ENCODE measurements at regions not wholly inside any gene's neighbourhood (a gene's known extent, or its start where the extent isn't known, plus 50 kb on each side); places are given as distances from the start of the nearest gene placed in this dataset.
"Not testable (repeated sequence)": the region's sequence is repeated elsewhere in the genome, so short reads cannot be mapped to it uniquely, and the experiment has no call there.

DNA sequence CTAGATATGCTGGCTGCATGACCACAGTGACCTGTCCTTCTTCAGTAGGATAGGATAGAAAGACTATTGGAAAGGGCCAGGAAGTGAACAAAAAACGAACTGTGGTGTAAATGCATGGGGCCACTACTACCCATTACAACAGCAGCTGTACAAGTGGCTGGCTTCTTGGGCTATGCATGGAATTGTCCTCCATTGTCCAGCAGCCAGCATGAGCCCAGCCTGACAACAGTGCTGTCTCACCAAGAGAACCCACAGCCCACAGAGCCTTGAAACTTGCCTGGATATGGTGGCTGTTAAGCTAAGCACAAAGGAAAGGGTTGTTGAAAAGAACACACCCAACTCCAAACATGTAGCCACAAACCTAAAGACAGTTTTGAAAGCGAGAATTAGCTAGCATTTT is 330.2 kb upstream of the F9 start:
- no peak for DNase-seq (ENCODE audit: low read depth)

DNA sequence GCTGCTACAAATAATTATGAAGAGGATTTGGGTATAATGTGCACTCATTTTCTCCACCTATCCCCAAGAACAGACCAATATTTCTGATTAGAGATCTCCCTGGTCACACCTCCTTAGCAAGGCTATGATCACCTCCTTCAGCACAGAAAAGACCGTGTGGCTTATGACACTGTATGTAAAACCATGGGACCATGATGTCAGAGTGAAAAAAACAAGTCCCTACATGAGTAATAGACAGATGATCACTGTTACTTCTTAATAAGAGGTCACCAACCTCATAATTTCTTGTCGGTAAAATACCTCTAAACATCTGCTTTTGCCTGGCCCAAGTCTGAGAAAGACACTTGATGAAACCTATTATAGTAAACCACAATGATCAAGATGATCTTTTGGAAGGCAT is 330.6 kb upstream of the F9 start:
- DNase-seq (ENCODE audit: low read depth) = no peak

- no peak for DNase-seq (ENCODE audit: low read depth)
Measured at GRCh38 chrX:139198936-139199335, 331.6 kb upstream of the F9 start.

- no peak for DNase-seq (ENCODE audit: low read depth)
Measured at GRCh38 chrX:139196890-139197289, 333.6 kb upstream of the F9 start.

- DNase-seq (ENCODE audit: low read depth) = no peak
Measured at GRCh38 chrX:139194571-139195280, 335.8 kb upstream of the F9 start.

GRCh38 chrX:139192386-139192961 is 338.1 kb upstream of the F9 start:
- no peak for DNase-seq (ENCODE audit: low read depth)

DNA sequence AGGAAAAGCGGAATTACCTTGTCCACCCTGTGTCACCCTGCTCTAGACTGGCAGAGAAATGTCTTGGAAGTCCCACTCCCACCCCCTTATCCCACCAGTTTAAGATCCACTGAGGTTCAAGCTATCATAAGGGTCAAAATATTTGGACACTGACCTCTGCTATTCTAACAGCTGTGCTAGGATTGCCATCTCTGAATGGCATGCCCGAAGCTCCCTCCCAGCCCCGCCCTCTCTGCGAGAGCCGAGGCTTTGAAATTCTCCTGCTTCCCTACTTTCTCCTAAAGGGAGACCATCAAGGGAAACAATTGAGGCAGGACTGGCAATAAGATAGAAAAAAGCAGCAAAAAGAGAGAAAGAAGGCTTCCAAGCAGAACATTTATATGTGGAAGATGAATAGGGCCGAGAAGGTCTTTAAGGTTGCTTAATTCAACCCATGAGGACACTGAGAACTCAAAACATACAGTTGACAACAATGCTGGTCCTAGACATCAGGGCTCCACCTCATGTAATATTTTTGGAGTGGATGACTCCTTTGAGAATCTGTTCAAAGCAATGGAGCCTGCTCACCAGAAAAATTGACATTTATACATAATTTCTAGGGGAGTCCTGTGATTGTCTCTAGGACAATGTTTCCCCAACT is 338.7 kb upstream of the F9 start:
- DNase-seq (ENCODE audit: low read depth) = no peak

DNA sequence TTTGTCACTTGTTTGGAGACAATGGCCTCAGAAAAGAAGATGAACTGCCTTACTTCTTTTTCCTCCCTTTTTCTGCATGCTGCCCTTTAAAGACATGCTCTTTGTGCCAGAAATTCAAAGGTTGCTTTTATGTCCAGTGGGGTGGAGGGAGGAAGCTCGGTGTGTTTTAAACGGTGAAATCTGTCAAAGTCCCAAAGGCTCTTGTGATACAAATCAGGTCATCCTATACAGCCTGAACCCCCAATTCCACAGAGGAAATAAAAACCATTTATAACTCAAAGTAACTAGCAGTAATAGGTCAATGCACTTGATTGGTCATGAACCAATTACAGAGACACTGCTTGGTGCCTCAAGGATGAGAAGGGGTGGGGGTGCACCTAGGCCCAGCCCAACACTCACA is 339.3 kb upstream of the F9 start:
- no peak for DNase-seq (ENCODE audit: low read depth)

DNA sequence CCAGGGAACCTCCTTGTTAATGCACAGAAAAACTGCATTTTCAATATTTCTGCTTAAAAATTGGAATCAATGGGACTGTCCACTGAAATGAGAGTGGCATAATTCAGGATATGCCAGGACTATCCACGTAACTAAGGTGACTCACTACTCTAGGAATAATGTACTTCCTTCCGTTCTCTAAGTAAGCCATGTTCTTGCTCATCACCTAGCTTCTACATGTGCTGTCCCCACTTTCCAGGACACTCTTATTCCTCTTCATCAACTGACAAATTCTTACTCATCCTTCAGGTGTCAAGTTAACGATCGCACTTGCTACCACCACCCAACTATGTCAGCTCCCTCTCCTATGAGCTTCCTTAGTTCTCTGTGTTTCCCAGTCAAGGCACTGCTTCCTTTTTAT is 342.8 kb upstream of the F9 start:
- DNase-seq (ENCODE audit: low read depth) = no peak

- no peak for DNase-seq (ENCODE audit: low read depth)
Measured at GRCh38 chrX:139186991-139187390, 343.5 kb upstream of the F9 start.

DNA sequence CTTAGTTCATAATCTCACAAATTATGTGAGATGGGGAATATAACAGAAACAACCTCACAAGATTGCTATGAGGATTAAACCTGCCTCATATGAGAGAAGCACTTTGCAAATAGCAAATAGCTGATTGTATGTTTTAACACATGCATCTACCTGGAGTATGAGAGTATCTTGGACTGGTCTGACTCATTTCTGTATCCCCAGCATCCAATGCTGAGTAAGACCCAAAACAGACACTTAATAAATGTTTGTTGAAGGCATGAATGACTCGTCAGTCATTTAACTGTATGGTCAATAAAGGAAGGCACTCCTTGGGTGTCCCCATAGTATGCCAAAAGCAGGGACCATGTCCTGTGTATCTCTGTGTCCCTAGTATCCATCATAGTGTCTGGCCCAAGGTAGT is 350.9 kb upstream of the F9 start:
- DNase-seq (ENCODE audit: low read depth) = no peak

DNA sequence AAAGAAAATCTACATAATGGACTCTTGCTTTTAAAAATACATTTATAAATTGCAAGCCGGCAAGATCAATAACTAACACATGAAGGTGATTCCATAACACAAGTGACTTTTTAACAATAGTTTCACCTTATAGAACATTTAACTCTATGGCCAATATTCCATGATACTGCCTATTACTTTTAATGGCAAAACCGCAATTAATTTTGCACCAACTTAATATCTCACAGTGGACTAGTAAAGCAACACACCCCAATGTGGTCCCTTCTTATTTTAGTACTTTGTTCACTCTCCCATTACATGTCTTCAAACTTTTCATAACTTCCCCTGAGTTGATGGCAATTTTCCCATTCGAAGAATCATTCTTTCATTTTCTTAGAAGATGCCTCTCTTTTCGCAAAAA is 351.6 kb upstream of the F9 start:
- no peak for DNase-seq (ENCODE audit: low read depth)

GRCh38 chrX:139172731-139173130 is 357.8 kb upstream of the F9 start:
- DNase-seq (ENCODE audit: low read depth) = no peak

DNA sequence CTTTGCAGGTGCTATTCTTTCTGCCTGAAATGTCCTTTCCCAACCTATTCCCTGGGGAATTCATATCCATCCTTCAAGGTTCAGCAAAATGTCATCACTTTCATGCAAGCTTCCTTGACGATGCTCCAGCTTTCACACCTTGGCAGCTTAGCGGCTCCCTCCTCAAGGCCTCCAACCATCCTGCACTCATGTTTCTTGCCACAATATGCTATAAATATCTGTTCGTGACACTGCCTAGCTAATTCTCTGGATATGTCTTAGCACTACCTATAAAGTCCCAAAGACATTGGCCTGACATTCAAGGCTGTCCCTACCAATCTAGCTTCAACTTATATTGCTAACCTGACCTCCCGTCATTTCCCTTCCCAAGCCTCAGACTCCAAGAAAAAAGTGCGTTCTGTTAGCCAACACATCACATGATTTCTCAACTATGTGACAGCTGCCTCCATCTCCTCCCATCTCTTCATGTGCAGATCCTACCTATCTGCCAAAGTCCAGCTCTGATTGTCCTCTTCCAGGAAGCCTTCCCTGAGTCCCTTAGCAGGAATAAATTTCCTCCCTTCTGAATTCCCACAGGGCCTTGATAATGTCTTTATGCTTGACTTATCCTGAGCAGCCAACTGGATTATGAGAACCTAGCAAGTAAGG is 359.9 kb upstream of the F9 start:
- no peak for DNase-seq (ENCODE audit: low read depth)

GRCh38 chrX:139167282-139167681 is 363.3 kb upstream of the F9 start:
- DNase-seq (ENCODE audit: low read depth) = no peak

- no peak for DNase-seq (ENCODE audit: low read depth)
Measured at GRCh38 chrX:139158256-139158655, 372.3 kb upstream of the F9 start.

GRCh38 chrX:139156356-139156755 is 374.2 kb upstream of the F9 start:
- DNase-seq (ENCODE audit: low read depth) = no peak

DNA sequence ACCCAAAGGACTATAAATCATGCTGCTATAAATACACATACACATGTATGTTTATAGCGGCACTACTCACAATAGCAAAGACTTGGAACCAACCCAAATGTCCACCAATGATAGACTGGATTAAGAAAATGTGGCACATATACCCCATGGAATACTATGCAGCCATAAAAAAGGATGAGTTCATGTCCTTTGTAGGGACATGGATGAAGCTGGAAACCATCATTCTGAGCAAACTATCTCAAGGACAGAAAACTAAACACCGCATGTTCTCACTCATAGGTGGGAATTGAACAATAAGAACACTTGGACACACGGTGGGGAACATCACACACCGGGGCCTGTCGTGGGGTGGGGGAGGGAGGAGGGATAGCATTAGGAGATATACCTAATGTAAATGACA is 383.9 kb upstream of the F9 start:
- DNase-seq (ENCODE audit: low read depth) = not testable (repeated sequence)

GRCh38 chrX:139141370-139141769 is 389.2 kb upstream of the F9 start:
- DNase-seq (ENCODE audit: low read depth) = no peak

DNA sequence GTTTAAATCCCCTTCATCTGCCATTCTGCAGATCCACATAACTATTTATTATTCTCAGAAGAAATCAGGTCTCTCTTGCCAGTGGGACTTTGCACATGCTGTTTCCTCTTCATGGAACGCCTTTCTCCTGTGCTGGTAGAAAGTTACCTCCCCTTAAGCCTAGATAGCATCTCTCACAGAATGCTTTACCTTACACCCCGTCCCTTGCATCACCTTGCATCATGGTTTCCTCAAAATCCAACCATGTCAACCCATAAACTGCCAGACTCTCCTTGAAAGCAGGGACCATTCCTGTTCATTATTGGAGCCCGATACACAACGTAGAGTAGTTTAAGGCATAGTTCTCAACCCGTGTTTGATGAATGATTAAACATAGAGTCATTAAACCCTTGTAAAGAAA is 396.2 kb upstream of the F9 start:
- DNase-seq (ENCODE audit: low read depth) = no peak

- no peak for DNase-seq (ENCODE audit: low read depth)
Measured at GRCh38 chrX:139126493-139126892, 404.0 kb upstream of the F9 start.

DNA sequence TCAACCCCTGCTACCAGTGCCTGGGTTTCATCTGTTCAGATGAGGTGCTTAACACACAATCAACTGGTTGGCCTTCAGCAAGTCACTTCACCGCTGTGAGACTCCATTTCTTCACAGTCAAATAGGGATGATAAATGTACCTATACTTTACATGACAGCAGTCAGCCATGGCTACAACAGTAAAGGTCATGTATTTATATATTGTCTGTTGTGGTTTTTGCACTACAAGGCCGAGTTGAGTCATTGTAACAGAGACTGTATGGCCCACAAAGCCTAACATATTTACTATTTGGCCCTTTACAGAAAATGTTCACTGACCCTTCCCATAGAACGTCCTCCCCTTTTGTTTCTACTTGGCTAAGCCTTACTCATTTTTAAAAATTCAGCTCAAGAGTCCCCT is 404.6 kb upstream of the F9 start:
- no peak for DNase-seq (ENCODE audit: low read depth)

- no peak for DNase-seq (ENCODE audit: low read depth)
Measured at GRCh38 chrX:139121616-139122286, 408.8 kb upstream of the F9 start.

Measured in GM04504 (cell line).